SK-N-SH (cell line): ENCODE measurements at regions not wholly inside any gene's neighbourhood (a gene's known extent, or its start where the extent isn't known, plus 50 kb on each side); places are given as distances from the start of the nearest gene placed in this dataset.

Experiments
- MXI1 ChIP-seq: IDR thresholded peaks from 2 replicates; pipeline ENCODE4 v1.6.1; 2012; ENCODE audit warnings: mild to moderate bottlenecking, low read depth, low read length, improper control_type of control experiment
- TF ChIP-seq, protein P1 (sequence below): IDR thresholded peaks from 2 replicates; pipeline ENCODE4 v1.4.0; 2012; ENCODE audit warnings: low read depth, borderline replicate concordance

DNA sequence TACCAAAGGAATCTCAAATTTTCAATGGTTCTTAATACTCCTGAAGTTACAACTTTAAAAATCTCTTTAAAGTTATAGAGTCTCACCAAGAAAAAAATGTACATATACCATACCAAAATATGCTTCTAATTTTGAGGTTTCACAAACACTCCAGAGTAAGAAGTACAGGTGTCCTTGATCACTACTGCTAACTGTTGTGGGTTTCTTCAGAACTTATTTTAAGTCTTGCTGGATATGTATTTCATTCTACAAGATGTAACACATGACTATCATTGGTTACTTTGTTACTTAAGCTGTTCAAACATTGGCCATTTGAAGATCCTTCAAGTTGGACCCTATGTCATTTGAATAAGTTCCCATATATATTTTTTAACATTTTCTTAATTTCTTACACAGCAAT is 808.0 kb downstream of the PCDH19 start:
- no peak for TF ChIP-seq MXI1
- TF ChIP-seq, protein P1, sequence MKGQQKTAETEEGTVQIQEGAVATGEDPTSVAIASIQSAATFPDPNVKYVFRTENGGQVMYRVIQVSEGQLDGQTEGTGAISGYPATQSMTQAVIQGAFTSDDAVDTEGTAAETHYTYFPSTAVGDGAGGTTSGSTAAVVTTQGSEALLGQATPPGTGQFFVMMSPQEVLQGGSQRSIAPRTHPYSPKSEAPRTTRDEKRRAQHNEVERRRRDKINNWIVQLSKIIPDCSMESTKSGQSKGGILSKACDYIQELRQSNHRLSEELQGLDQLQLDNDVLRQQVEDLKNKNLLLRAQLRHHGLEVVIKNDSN: no peak
